ENCODE measurements at regions not wholly inside any gene's neighbourhood (a gene's known extent, or its start where the extent isn't known, plus 50 kb on each side); places are given as distances from the start of the nearest gene placed in this dataset.

- TF ChIP-seq CTCF (IDR thresholded peaks at IDR 0.05; ENCODE audit: borderline replicate concordance, extremely low read depth, low read length, poor library complexity, severe bottlenecking) (no peak), EZH2 (IDR thresholded peaks at IDR 0.05; ENCODE audit: borderline replicate concordance, low read depth, low read length, severe bottlenecking) (no peak)
Observed at GRCh38 chr14:84247693-84248092, 1282.3 kb upstream of the FLRT2 start.

All from DND-41 (cell line).